ENCODE measurements at regions not wholly inside any gene's neighbourhood (a gene's known extent, or its start where the extent isn't known, plus 50 kb on each side); places are given as distances from the start of the nearest gene placed in this dataset.

DNA sequence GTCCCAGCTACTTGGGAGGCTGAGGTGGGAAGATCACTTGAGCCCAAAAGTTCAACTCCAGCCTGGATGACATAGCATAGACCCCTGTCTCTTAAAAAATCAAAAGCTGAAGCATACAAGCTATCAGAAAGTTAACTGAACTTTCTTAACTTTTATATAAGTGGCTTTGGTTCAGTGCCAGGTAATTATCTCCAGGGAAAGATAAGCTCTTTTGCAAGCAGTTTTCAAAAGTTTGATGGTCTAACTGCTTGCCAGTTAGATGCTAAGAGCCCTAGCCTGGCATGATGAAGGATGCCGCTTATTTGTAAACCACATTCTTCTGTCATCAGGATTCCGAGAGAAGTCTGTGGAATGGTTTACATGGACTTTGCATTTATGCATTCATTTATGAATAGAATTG lies 409.1 kb downstream of the AEBP2 start:
- TF ChIP-seq GLIS3 (CRISPR knock-in tag; IDR thresholded peaks at IDR 0.05) (no peak), TCF4 (CRISPR knock-in tag; IDR thresholded peaks at IDR 0.05; ENCODE audit: borderline replicate concordance) (no peak), CSDC2 (CRISPR knock-in tag; IDR thresholded peaks at IDR 0.05) (no peak), SNAI2 (CRISPR knock-in tag; IDR thresholded peaks at IDR 0.05) (no peak), ZNF70 (CRISPR knock-in tag; IDR thresholded peaks at IDR 0.05) (no peak), ZFP30 (CRISPR knock-in tag; IDR thresholded peaks at IDR 0.05) (no peak), ESRRG (CRISPR knock-in tag; IDR thresholded peaks at IDR 0.05) (no peak)
- TF ChIP-seq, protein P1, sequence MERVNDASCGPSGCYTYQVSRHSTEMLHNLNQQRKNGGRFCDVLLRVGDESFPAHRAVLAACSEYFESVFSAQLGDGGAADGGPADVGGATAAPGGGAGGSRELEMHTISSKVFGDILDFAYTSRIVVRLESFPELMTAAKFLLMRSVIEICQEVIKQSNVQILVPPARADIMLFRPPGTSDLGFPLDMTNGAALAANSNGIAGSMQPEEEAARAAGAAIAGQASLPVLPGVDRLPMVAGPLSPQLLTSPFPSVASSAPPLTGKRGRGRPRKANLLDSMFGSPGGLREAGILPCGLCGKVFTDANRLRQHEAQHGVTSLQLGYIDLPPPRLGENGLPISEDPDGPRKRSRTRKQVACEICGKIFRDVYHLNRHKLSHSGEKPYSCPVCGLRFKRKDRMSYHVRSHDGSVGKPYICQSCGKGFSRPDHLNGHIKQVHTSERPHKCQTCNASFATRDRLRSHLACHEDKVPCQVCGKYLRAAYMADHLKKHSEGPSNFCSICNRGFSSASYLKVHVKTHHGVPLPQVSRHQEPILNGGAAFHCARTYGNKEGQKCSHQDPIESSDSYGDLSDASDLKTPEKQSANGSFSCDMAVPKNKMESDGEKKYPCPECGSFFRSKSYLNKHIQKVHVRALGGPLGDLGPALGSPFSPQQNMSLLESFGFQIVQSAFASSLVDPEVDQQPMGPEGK (CRISPR knock-in tag; IDR thresholded peaks at IDR 0.05; ENCODE audit: borderline replicate concordance): no peak
- TF ChIP-seq, protein P2, sequence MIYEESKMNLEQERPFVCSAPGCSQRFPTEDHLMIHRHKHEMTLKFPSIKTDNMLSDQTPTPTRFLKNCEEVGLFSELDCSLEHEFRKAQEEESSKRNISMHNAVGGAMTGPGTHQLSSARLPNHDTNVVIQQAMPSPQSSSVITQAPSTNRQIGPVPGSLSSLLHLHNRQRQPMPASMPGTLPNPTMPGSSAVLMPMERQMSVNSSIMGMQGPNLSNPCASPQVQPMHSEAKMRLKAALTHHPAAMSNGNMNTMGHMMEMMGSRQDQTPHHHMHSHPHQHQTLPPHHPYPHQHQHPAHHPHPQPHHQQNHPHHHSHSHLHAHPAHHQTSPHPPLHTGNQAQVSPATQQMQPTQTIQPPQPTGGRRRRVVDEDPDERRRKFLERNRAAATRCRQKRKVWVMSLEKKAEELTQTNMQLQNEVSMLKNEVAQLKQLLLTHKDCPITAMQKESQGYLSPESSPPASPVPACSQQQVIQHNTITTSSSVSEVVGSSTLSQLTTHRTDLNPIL (CRISPR knock-in tag; IDR thresholded peaks at IDR 0.05; ENCODE audit: low read depth): no peak

All from SK-N-SH treated with all-trans-retinoic acid at 6 μM for 48 hours (cell line).